ENCODE measurements at regions not wholly inside any gene's neighbourhood (a gene's known extent, or its start where the extent isn't known, plus 50 kb on each side); places are given as distances from the start of the nearest gene placed in this dataset.
A peak's percentile ranks its signal among the peaks of the same experiment; 100 is the strongest.

- DNase-seq = peak; percentile 63
Measured at GRCh38 chr6:87905101-87905641, 142.5 kb upstream of the SPACA1 start.

GRCh38 chr6:87904011-87904410, 143.6 kb upstream of the SPACA1 start:
- DNase-seq = peak; percentile 21

- no peak for DNase-seq
Measured at GRCh38 chr6:87903323-87903722, 144.3 kb upstream of the SPACA1 start.

- no peak for DNase-seq
Measured at GRCh38 chr6:87902383-87902782, 145.3 kb upstream of the SPACA1 start.

- DNase-seq = no peak
Measured at GRCh38 chr6:87901613-87902012, 146.0 kb upstream of the SPACA1 start.

GRCh38 chr6:87900160-87900698, 147.4 kb upstream of the SPACA1 start:
- DNase-seq = no peak

- no peak for DNase-seq
Measured at GRCh38 chr6:87899499-87900147, 148.0 kb upstream of the SPACA1 start.

GRCh38 chr6:87897663-87898062, 150.0 kb upstream of the SPACA1 start:
- no peak for DNase-seq

- no peak for DNase-seq
Measured at GRCh38 chr6:87897013-87897412, 150.6 kb upstream of the SPACA1 start.

- DNase-seq = no peak
Measured at GRCh38 chr6:87887266-87887665, 160.4 kb upstream of the SPACA1 start.

GRCh38 chr6:87884203-87884602, 163.4 kb upstream of the SPACA1 start:
- no peak for DNase-seq

GRCh38 chr6:87881342-87881895, 166.2 kb upstream of the SPACA1 start:
- DNase-seq = peak; percentile 60

- peak; percentile 98 for DNase-seq
Measured at GRCh38 chr6:87879132-87879861, 168.3 kb upstream of the SPACA1 start.

- no peak for DNase-seq
Measured at GRCh38 chr6:87875781-87876180, 171.9 kb upstream of the SPACA1 start.

GRCh38 chr6:87873556-87873955, 171.5 kb upstream of the AKIRIN2 start:
- DNase-seq = no peak

- no peak for DNase-seq
Measured at GRCh38 chr6:87870556-87870955, 168.5 kb upstream of the AKIRIN2 start.

GRCh38 chr6:87869064-87869905, 167.3 kb upstream of the AKIRIN2 start:
- no peak for DNase-seq

GRCh38 chr6:87860902-87861301, 158.9 kb upstream of the AKIRIN2 start:
- no peak for DNase-seq

- DNase-seq = no peak
Measured at GRCh38 chr6:87858440-87858839, 156.4 kb upstream of the AKIRIN2 start.

GRCh38 chr6:87851674-87852299, 149.8 kb upstream of the AKIRIN2 start:
- no peak for DNase-seq

GRCh38 chr6:87848616-87849015, 146.6 kb upstream of the AKIRIN2 start:
- peak; percentile 39 for DNase-seq

- DNase-seq = no peak
Measured at GRCh38 chr6:87847830-87848210, 145.8 kb upstream of the AKIRIN2 start.

All from NCI-H69 (cell line).